Heart left ventricle (tissue), 13 donors: ENCODE measurements at regions not wholly inside any gene's neighbourhood (a gene's known extent, or its start where the extent isn't known, plus 50 kb on each side); places are given as distances from the start of the nearest gene placed in this dataset.
"Not testable (repeated sequence)": the region's sequence is repeated elsewhere in the genome, so short reads cannot be mapped to it uniquely, and the experiment has no call there.

Source experiments
- POLR2A ChIP-seq, 2 donors: fragments of 450-650 bp; IDR thresholded peaks; one replicate each; pipeline ENCODE4 v1.6.1; 2017; ENCODE audit warnings: antibody characterized with exemption in 2 of 2, mild to moderate bottlenecking in 2 of 2, moderate library complexity in 2 of 2
- TF ChIP-seq, protein P1 (sequence below), 12 donors: fragments of 200-600 bp; sonication (generic) in 4 of 12; IDR thresholded peaks; one replicate each; pipeline versions ENCODE4 v1.5.0 to v1.8.0; 2018 to 2022; ENCODE audit warnings: antibody characterized with exemption in 12 of 12, mild to moderate bottlenecking in 5 of 12
- donor health status: ischemic (EF 13 %, LVEDD 7.1; RV severe dilation, severe dysfunction).
- donor health status: DM: no; HTN: yes; CAD: no.
- donor health status: DM: no; HTN: no; CAD: no.
- donor health status: ischemic (EF 25% LVEDD 6.9; RV normal size, moderate dysfunction).
- donor health status: ischemic (EF 25% LVEDD 5.7; RV mildly dilated, moderate dysfunction).
- donor health status: ischemic (EF 35%, LVEDD 5.7; RV mildly dilated, moderate dysfunction).
- donor health status: nonischemic (EF 11% LVEDD 7.7; RV severe dilation, severe dysfunction).
- donor health status: DM: yes; HTN: yes; CAD: no.
- donor health status: PGD.
- donor health status: ischemic (EF 29% LVEDD 5.4; RV normal size, mild dysfunction).
- donor health status: nonischemic (EF 23%, LVEDD 6.1; RV moderate dilation, normal function).

DNA sequence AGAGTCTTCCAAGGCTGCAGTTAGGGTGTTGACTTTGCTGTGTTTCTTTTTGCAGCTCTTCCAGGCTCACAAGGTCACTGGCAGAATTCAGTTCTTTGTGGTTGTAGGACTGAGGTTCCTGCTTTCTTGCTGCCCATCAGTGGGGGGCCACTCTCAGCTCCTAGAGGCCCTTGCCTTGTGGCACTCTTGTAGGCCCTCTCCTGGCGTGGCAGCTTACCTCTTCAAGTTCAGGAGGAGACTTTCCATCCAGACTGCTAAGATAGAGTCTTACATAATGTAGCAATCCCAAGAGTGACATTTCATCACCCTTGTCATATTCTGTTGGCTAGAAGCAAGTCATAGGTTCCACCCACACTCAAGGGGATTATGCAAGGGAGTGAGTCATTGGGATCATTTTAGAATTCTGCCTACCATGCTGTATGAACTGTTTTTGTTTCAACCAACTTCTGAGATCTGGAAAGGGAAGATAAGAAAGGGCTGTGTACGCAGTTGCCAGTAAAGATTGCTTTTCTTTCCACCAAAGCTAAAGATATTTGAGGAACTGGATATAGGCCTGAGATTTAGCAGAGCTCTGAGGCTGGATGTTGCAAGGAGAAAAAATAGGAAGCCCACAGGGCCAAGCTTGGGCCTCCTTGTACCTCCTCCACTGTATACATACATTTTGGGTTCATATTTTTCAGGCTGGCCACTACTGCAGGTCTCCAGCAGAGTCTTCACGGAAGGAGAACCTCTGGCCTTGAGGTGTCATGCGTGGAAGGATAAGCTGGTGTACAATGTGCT, 91.8 kb downstream of the FAM72C start:
- not testable (repeated sequence) for TF ChIP-seq POLR2A (IDR thresholded peaks at IDR 0.05)
- TF ChIP-seq, protein P1, sequence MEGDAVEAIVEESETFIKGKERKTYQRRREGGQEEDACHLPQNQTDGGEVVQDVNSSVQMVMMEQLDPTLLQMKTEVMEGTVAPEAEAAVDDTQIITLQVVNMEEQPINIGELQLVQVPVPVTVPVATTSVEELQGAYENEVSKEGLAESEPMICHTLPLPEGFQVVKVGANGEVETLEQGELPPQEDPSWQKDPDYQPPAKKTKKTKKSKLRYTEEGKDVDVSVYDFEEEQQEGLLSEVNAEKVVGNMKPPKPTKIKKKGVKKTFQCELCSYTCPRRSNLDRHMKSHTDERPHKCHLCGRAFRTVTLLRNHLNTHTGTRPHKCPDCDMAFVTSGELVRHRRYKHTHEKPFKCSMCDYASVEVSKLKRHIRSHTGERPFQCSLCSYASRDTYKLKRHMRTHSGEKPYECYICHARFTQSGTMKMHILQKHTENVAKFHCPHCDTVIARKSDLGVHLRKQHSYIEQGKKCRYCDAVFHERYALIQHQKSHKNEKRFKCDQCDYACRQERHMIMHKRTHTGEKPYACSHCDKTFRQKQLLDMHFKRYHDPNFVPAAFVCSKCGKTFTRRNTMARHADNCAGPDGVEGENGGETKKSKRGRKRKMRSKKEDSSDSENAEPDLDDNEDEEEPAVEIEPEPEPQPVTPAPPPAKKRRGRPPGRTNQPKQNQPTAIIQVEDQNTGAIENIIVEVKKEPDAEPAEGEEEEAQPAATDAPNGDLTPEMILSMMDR (IDR thresholded peaks at IDR 0.05) = not testable (repeated sequence)
